ENCODE measurements at regions not wholly inside any gene's neighbourhood (a gene's known extent, or its start where the extent isn't known, plus 50 kb on each side); places are given as distances from the start of the nearest gene placed in this dataset.
A peak's percentile ranks its signal among the peaks of the same experiment; 100 is the strongest.

DNA sequence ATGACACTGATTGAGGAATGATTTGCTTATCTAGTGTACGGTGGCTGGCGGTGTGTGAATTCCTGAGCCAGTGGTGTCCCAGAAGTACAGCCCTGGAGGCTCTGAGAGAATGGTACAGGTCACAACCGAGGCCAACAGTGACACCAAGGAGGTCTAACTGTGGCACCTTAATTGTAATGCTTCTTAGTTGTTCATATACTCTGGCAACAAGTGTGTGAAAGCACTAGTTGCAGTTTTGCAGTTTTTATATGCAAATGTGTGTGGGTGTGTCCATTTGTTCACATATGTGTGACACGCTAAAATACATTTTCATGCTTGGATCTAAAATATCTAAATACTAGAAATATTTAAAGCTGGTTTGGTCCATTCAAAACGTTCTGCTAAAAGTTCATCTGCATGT is 185.3 kb upstream of the FMN2 start:
- Histone ChIP-seq H3K4me1 (no peaks in the 10 kb centered on the region), H3K36me3 (no peaks in the 10 kb centered on the region), H3K27me3 (no peaks in the 10 kb centered on the region), H3K27ac (no peak overlapping the region), H3K9me3 (no peaks in the 10 kb centered on the region), H3K4me3 (no peak overlapping the region)
- ATAC-seq (no peak), DNase-seq (no peak)
- intact Hi-C loops (cut with DNase I): no loop called here
- TF ChIP-seq, protein P1, sequence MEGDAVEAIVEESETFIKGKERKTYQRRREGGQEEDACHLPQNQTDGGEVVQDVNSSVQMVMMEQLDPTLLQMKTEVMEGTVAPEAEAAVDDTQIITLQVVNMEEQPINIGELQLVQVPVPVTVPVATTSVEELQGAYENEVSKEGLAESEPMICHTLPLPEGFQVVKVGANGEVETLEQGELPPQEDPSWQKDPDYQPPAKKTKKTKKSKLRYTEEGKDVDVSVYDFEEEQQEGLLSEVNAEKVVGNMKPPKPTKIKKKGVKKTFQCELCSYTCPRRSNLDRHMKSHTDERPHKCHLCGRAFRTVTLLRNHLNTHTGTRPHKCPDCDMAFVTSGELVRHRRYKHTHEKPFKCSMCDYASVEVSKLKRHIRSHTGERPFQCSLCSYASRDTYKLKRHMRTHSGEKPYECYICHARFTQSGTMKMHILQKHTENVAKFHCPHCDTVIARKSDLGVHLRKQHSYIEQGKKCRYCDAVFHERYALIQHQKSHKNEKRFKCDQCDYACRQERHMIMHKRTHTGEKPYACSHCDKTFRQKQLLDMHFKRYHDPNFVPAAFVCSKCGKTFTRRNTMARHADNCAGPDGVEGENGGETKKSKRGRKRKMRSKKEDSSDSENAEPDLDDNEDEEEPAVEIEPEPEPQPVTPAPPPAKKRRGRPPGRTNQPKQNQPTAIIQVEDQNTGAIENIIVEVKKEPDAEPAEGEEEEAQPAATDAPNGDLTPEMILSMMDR (IDR thresholded peaks at IDR 0.05): no peak

DNA sequence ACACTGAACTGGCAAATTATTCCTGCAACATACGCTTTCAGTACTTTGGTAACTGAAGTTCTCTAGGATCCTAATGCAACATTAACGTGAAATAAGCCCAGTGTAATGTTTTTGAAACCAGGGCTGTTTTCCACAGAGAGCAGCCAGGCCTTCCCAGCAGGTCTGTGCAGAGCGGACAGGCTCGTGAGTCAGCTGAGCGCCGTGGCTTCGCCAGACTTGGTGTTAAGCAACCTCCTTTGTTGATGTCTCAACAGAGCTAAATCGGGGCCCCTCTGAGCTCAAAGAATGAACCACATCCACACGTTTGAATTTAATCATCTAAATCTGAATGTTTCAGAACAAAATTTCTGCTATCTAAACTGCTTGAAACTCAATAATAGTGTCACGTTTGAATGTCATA is 181.8 kb upstream of the FMN2 start:
- ATAC-seq (peak; percentile 85), DNase-seq (peak; percentile 85)
- H3K9me3 ChIP-seq: no peaks in the 10 kb centered on the region
- TF ChIP-seq, protein P1 (IDR thresholded peaks at IDR 0.05): no peak
- intact Hi-C loops (cut with DNase I): no loop called here
- H3K27me3 ChIP-seq: no peaks in the 10 kb centered on the region
- H3K27ac ChIP-seq: no peak overlapping the region
- H3K4me3 ChIP-seq: no peak overlapping the region
- no peaks in the 10 kb centered on the region for H3K36me3 ChIP-seq
- no peaks in the 10 kb centered on the region for H3K4me1 ChIP-seq

DNA sequence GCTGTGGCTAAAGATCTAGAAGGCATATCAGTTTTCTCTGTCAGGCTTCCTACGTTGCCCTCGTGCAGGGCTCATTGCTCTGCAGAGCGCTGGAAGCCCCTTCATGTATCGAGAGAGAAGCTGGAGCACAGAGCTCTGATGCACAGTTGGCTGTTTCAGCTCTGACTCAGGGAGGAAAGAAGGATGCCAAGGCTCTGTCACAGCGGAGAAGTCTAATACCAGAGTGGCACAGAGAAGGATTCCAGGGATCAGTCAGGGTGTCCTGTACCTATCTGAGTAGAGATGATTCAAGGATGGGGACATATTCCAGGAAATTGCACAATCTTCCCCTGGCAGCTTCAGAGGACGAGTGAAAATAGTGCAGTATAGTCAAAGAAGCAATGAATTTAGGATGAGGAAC is 179.2 kb upstream of the FMN2 start:
- H3K27ac ChIP-seq: peak overlapping the region; percentile 51
- TF ChIP-seq, protein P1 (IDR thresholded peaks at IDR 0.05): no peak
- intact Hi-C loops (cut with DNase I): no loop called here
- H3K36me3 ChIP-seq: no peaks in the 10 kb centered on the region
- H3K27me3 ChIP-seq: no peaks in the 10 kb centered on the region
- no peak overlapping the region for H3K4me3 ChIP-seq
- ATAC-seq: no peak
- no peak for DNase-seq
- no peaks in the 10 kb centered on the region for H3K9me3 ChIP-seq
- no peaks in the 10 kb centered on the region for H3K4me1 ChIP-seq

DNA sequence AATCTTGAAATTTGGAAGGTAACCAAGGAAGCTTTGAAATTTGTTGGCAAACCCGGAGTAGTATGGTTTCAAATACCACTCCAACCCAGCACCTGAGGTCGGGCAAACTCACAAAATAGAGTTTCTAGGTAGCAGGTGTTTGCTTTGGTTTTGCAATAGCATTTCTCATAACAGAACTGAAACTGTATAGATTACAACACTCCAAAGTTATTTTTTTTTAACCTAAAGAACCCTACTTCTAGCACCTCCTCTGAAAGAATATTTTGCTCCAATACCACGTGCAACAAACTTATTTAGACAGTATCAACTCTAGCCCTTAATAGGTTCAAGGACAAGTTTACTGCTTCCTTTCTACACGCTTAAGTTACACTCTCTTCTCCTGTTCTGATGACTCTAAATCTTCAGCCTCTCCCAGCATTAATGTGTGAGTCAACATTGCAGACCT is 178.5 kb upstream of the FMN2 start:
- Histone ChIP-seq H3K9me3 (no peaks in the 10 kb centered on the region), H3K4me3 (no peak overlapping the region), H3K4me1 (no peaks in the 10 kb centered on the region), H3K27ac (peak overlapping the region; percentile 51), H3K27me3 (no peaks in the 10 kb centered on the region), H3K36me3 (no peaks in the 10 kb centered on the region)
- DNase-seq (no peak), ATAC-seq (peak; percentile 66)
- intact Hi-C loops (cut with DNase I): no loop called here
- TF ChIP-seq, protein P1 (IDR thresholded peaks at IDR 0.05): no peak

DNA sequence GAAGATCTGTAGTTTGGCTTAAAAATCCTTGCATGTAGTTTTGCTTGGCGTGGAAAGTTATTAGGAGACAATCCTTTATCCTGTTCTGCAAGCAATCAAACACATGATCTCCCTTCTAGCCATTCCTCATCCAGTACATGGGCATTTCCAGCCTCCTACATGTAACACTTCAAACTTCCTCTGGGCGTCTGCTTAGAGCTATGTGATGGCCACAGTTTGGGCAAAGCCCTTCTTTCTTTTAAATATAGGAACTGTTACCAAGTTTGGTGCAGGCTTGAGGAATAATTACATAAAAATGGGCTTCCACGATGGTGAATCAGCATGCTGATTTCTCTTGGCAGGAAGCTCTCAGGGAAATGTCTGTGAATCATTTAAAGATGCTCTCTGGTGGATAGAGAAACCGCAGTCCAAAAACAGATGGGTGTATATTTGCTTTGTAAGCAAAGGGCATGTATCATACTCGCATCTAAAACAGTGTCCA is 176.9 kb upstream of the FMN2 start:
- no peak overlapping the region for H3K27ac ChIP-seq
- H3K4me3 ChIP-seq: no peak overlapping the region
- H3K27me3 ChIP-seq: no peaks in the 10 kb centered on the region
- TF ChIP-seq, protein P1 (IDR thresholded peaks at IDR 0.05): no peak
- H3K4me1 ChIP-seq: no peaks in the 10 kb centered on the region
- DNase-seq (no peak), ATAC-seq (peak; percentile 10)
- intact Hi-C loops (cut with DNase I): no loop called here
- no peaks in the 10 kb centered on the region for H3K36me3 ChIP-seq
- H3K9me3 ChIP-seq: no peaks in the 10 kb centered on the region

DNA sequence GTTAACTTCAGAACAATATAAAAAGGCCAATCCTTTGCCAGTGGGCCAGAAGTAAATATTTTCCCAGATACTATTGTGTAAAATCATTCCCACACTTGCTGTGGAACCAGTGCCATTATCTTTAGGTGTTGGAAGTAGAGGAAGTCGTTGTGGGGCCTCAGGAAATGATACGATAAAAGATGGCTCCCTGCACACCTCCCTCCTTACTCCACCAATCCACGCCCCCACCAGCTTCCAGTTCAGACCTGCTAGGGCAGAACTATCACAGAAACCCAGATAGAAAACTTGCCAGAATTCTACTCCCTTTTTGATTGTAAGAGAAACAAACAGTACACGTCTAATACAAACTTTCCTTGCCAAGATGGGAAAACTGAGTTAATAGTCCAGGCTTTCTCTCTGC is 173.0 kb upstream of the FMN2 start:
- no peaks in the 10 kb centered on the region for H3K4me1 ChIP-seq
- no peak for ATAC-seq
- intact Hi-C loops (cut with DNase I): no loop called here
- TF ChIP-seq, protein P1 (IDR thresholded peaks at IDR 0.05): no peak
- no peaks in the 10 kb centered on the region for H3K27me3 ChIP-seq
- no peak for DNase-seq
- no peak overlapping the region for H3K27ac ChIP-seq
- no peak overlapping the region for H3K4me3 ChIP-seq
- H3K9me3 ChIP-seq: no peaks in the 10 kb centered on the region
- H3K36me3 ChIP-seq: no peaks in the 10 kb centered on the region

All from upper lobe of right lung (tissue), 1 donor.